ENCODE measurements at regions not wholly inside any gene's neighbourhood (a gene's known extent, or its start where the extent isn't known, plus 50 kb on each side); places are given as distances from the start of the nearest gene placed in this dataset.

DNA sequence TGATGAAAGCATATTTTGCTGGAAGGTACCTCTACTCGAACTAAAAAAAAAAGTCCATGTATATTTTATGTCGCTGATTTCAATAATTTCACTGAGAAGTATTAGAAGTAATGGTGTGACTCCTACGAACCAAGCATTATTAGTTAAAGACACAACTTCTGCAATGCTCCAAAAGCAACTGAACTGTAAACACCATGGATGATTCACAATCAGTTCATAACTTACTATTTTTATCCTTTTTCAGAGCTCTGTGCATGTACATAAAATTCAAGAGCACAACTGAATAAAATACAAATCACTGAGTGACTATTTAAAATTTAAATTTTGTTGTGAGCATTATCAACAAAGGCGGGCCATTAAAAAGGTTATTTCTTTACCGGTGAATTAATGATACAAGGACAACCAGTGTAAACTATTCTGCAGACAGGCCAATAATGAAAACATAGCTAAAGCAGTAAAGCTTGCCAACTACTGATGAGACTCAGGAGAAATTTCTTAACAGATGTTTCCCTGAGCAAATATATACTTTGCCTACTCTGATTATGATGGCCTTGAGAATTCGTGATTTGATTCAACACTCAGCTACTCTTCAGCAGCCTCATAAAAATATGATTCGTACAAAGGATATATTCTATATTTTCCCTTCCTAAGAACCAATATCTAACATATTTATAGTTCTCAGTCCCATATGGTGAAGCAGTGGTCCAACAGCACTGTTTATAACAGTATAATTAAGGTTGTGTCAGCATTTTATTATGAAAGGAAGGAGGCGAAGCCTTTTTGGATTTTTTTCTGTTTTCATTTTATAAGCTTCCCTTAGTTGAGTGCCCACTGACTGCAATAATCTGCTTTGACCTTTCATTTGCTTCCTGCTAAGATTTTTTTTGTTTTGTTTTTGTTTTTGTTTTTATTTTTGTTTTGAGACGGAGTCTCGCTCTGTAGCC is 62.8 kb upstream of the NEIL3 start:
- TF ChIP-seq, protein P1, sequence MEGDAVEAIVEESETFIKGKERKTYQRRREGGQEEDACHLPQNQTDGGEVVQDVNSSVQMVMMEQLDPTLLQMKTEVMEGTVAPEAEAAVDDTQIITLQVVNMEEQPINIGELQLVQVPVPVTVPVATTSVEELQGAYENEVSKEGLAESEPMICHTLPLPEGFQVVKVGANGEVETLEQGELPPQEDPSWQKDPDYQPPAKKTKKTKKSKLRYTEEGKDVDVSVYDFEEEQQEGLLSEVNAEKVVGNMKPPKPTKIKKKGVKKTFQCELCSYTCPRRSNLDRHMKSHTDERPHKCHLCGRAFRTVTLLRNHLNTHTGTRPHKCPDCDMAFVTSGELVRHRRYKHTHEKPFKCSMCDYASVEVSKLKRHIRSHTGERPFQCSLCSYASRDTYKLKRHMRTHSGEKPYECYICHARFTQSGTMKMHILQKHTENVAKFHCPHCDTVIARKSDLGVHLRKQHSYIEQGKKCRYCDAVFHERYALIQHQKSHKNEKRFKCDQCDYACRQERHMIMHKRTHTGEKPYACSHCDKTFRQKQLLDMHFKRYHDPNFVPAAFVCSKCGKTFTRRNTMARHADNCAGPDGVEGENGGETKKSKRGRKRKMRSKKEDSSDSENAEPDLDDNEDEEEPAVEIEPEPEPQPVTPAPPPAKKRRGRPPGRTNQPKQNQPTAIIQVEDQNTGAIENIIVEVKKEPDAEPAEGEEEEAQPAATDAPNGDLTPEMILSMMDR (IDR thresholded peaks at IDR 0.05): no peak
- TF ChIP-seq ZFX (IDR thresholded peaks at IDR 0.05; ENCODE audit: borderline replicate concordance): no peak
